Prostate gland (tissue), 2 donors: ENCODE measurements at regions not wholly inside any gene's neighbourhood (a gene's known extent, or its start where the extent isn't known, plus 50 kb on each side); places are given as distances from the start of the nearest gene placed in this dataset.
"Not testable (repeated sequence)": the region's sequence is repeated elsewhere in the genome, so short reads cannot be mapped to it uniquely, and the experiment has no call there.

ENCODE experiments used
- DNase-seq: peaks from one replicate; pipeline ENCODE4 v3.0.0-alpha.2; 2019; ENCODE audit warnings: low spot score
- H3K27ac ChIP-seq, 2 donors: fragments of 200-600 bp; sonication (generic); 2 replicates each; pipeline ENCODE4 v1.5.1; 2017 to 2019
- H3K27me3 ChIP-seq: fragments of 200-600 bp; sonication (generic); replicated peaks from 2 replicates; pipeline ENCODE4 v1.5.1; 2019; ENCODE audit not compliant: insufficient read depth
- H3K36me3 ChIP-seq, 2 donors: fragments of 200-600 bp; sonication (generic); 1 replicate in 1 of 2; 2 replicates in 1 of 2; pipeline versions ENCODE4 v1.5.1 to v1.8.1; 2017 to 2019
- H3K4me1 ChIP-seq: fragments of 200-600 bp; sonication (generic); replicated peaks from 2 replicates; pipeline ENCODE4 v1.5.1; 2019
- H3K4me3 ChIP-seq, 2 donors: fragments of 200-600 bp; sonication (generic); 2 replicates each; pipeline ENCODE4 v1.5.1; 2017 to 2019
- H3K9me3 ChIP-seq: fragments of 200-600 bp; sonication (generic); 2 replicates; pipeline ENCODE4 v1.5.1; 2017
- CTCF ChIP-seq, 4 experiments: fragments of 200-600 bp in 2 of 4; fragments of 450-650 bp in 2 of 4; sonication (generic) in 2 of 4; IDR thresholded peaks; 1 replicate in 3 of 4; 2 replicates in 1 of 4; pipeline ENCODE4 v1.5.1; 2016 to 2019; ENCODE audit warnings: antibody characterized with exemption in 4 of 4, mild to moderate bottlenecking in 2 of 4, moderate library complexity in 2 of 4
- POLR2A ChIP-seq: fragments of 450-650 bp; IDR thresholded peaks from one replicate; pipeline ENCODE4 v1.6.1; 2016; ENCODE audit warnings: antibody characterized with exemption, mild to moderate bottlenecking
- POLR2AphosphoS5 ChIP-seq: sonication (generic); formaldehyde crosslinking; IDR thresholded peaks from one replicate; pipeline ENCODE4 v1.6.1; 2017; ENCODE audit warnings: antibody characterized with exemption
- WGBS: methylation state at CpG from one replicate; pipeline ENCODE4 v1.1.5; 2018; 5-methylcytosine and 5-hydroxymethylcytosine counted together
- intact Hi-C: fragments of 100-400 bp; cut with DNase I; formaldehyde crosslinking; loops from one replicate; pipeline ENCODE4 v1.14.2; 2022

- DNase-seq: peak; percentile 43
- WGBS: 17% methylated on average over 2 of the region's 2 CpGs
- Histone ChIP-seq H3K27me3 (no peaks in the 10 kb centered on the region), H3K27ac (peak overlapping the region; percentile 17 to 56), H3K4me3 (no peak overlapping the region), H3K4me1 (peaks cover 4% of the 10 kb centered on the region), H3K9me3 (no peaks in the 10 kb centered on the region), H3K36me3 (no peaks in the 10 kb centered on the region)
- intact Hi-C loops: no loop called here
- no peak for TF ChIP-seq POLR2A
- peak; percentile 81 for TF ChIP-seq POLR2AphosphoS5
- no peak for TF ChIP-seq CTCF (IDR thresholded peaks at IDR 0.05)
Measured at GRCh38 chr4:72893354-72894066, 176.0 kb downstream of the COX18 start.

- no peak overlapping the region for H3K4me3 ChIP-seq
- no peaks in the 10 kb centered on the region for H3K36me3 ChIP-seq
- H3K4me1 ChIP-seq: peaks cover 4% of the 10 kb centered on the region
- WGBS: 81% methylated on average over 2 of the region's 2 CpGs
- no peaks in the 10 kb centered on the region for H3K27me3 ChIP-seq
- intact Hi-C loops: no loop called here
- no peak for DNase-seq
- TF ChIP-seq POLR2AphosphoS5 (no peak), CTCF (IDR thresholded peaks at IDR 0.05) (no peak), POLR2A (no peak)
- no peaks in the 10 kb centered on the region for H3K9me3 ChIP-seq
- H3K27ac ChIP-seq: no peak overlapping the region
Measured at GRCh38 chr4:72888331-72888730, 181.2 kb downstream of the COX18 start.

GRCh38 chr4:72887152-72887551 is 182.4 kb downstream of the COX18 start:
- no peaks in the 10 kb centered on the region for H3K27me3 ChIP-seq
- no peak overlapping the region for H3K4me3 ChIP-seq
- no peak for TF ChIP-seq POLR2AphosphoS5
- no peak for TF ChIP-seq POLR2A
- no peak for TF ChIP-seq CTCF (IDR thresholded peaks at IDR 0.05)
- intact Hi-C loops: no loop called here
- H3K36me3 ChIP-seq: no peaks in the 10 kb centered on the region
- no peak for DNase-seq
- no peaks in the 10 kb centered on the region for H3K9me3 ChIP-seq
- H3K27ac ChIP-seq: no peak overlapping the region
- no peaks in the 10 kb centered on the region for H3K4me1 ChIP-seq
- WGBS: 60% methylated on average over 4 of the region's 4 CpGs

- Histone ChIP-seq H3K36me3 (no peaks in the 10 kb centered on the region), H3K4me3 (no peak overlapping the region), H3K4me1 (no peaks in the 10 kb centered on the region), H3K27ac (no peak overlapping the region), H3K9me3 (no peaks in the 10 kb centered on the region), H3K27me3 (no peaks in the 10 kb centered on the region)
- whole genome bisulfite sequencing: 97% methylated on average over 1 of the region's 1 CpG
- DNase-seq: no peak
- TF ChIP-seq POLR2A (no peak), POLR2AphosphoS5 (no peak), CTCF (IDR thresholded peaks at IDR 0.05) (no peak)
- intact Hi-C loops: no loop called here
Measured at GRCh38 chr4:72886602-72887001, 182.9 kb downstream of the COX18 start.

- H3K27ac ChIP-seq, H3K4me1 ChIP-seq, H3K36me3 ChIP-seq, H3K4me3 ChIP-seq, intact Hi-C loops, DNase-seq, H3K27me3 ChIP-seq, H3K9me3 ChIP-seq: not testable (repeated sequence)
- WGBS: 94% methylated on average over 7 of the region's 7 CpGs
Measured at GRCh38 chr4:72884225-72884624, 185.3 kb downstream of the COX18 start.
